ENCODE measurements at regions not wholly inside any gene's neighbourhood (a gene's known extent, or its start where the extent isn't known, plus 50 kb on each side); places are given as distances from the start of the nearest gene placed in this dataset.
"Not testable (repeated sequence)": the region's sequence is repeated elsewhere in the genome, so short reads cannot be mapped to it uniquely, and the experiment has no call there.

- no peak for DNase-seq
Measured at GRCh38 chr2:196502386-196502785, 137.1 kb upstream of the CCDC150 start.

GRCh38 chr2:196503398-196503797 is 136.1 kb upstream of the CCDC150 start:
- DNase-seq, result no peak

- no peak for DNase-seq
Measured at GRCh38 chr2:196504788-196505187, 134.7 kb upstream of the CCDC150 start.

GRCh38 chr2:196510246-196510645 is 129.3 kb upstream of the CCDC150 start:
- no peak for DNase-seq

GRCh38 chr2:196511258-196512168 is 128.0 kb upstream of the CCDC150 start:
- no peak for DNase-seq

- DNase-seq, result no peak
Measured at GRCh38 chr2:196513796-196514526, 125.6 kb upstream of the CCDC150 start.

GRCh38 chr2:196514641-196515040 is 124.9 kb upstream of the CCDC150 start:
- no peak for DNase-seq

GRCh38 chr2:196515051-196515450 is 124.5 kb upstream of the CCDC150 start:
- no peak for DNase-seq

GRCh38 chr2:196515608-196516007 is 123.9 kb upstream of the CCDC150 start:
- DNase-seq, result no peak

GRCh38 chr2:196516564-196516963 is 123.0 kb upstream of the CCDC150 start:
- DNase-seq, result no peak

GRCh38 chr2:196520605-196521004 is 118.9 kb upstream of the CCDC150 start:
- DNase-seq, result no peak

- DNase-seq, result not testable (repeated sequence)
Measured at GRCh38 chr2:196526981-196527725, 112.4 kb upstream of the CCDC150 start.

- DNase-seq, result no peak
Measured at GRCh38 chr2:196528486-196529223, 110.9 kb upstream of the CCDC150 start.

- no peak for DNase-seq
Measured at GRCh38 chr2:196530910-196531309, 108.6 kb upstream of the CCDC150 start.

- DNase-seq, result no peak
Measured at GRCh38 chr2:196533772-196534397, 105.6 kb upstream of the CCDC150 start.

- DNase-seq, result no peak
Measured at GRCh38 chr2:196534495-196534894, 105.0 kb upstream of the CCDC150 start.

GRCh38 chr2:196535061-196535460 is 104.5 kb upstream of the CCDC150 start:
- no peak for DNase-seq

GRCh38 chr2:196535742-196536141 is 103.8 kb upstream of the CCDC150 start:
- DNase-seq, result peak; percentile 4

- DNase-seq, result no peak
Measured at GRCh38 chr2:196537311-196537710, 102.2 kb upstream of the CCDC150 start.

- no peak for DNase-seq
Measured at GRCh38 chr2:196538189-196538588, 101.3 kb upstream of the CCDC150 start.

GRCh38 chr2:196538646-196539045 is 100.9 kb upstream of the CCDC150 start:
- no peak for DNase-seq

GRCh38 chr2:196544906-196545433 is 94.5 kb upstream of the CCDC150 start:
- no peak for DNase-seq

All from hematopoietic multipotent progenitor cell treated with erythropoietin and hydrocortisone succinate and interleukin-3 and kit ligand, for 6 days (in vitro differentiated cells).